Esophagus squamous epithelium (tissue), 5 donors: ENCODE measurements at regions not wholly inside any gene's neighbourhood (a gene's known extent, or its start where the extent isn't known, plus 50 kb on each side); places are given as distances from the start of the nearest gene placed in this dataset.

Experiments used
- DNase-seq: peaks from one replicate; lab custom pipeline; 2025; lab: John Stamatoyannopoulos, UW
- H3K27ac ChIP-seq, 4 donors: fragments of 200-600 bp; sonication (generic); one replicate each; pipeline ENCODE4 v1.5.1; 2016 to 2019; ENCODE audit warnings: mild to moderate bottlenecking in 1 of 4
- H3K27me3 ChIP-seq, 4 donors: fragments of 200-600 bp; sonication (generic); 1 replicate in 3 of 4; 2 replicates in 1 of 4; pipeline versions ENCODE4 v1.5.1 to v1.6.0; 2017 to 2021; ENCODE audit warnings: antibody characterized with exemption in 1 of 4
- H3K36me3 ChIP-seq, 3 donors: fragments of 200-600 bp; sonication (generic); one replicate each; pipeline ENCODE4 v1.5.1; 2016 to 2019
- H3K4me1 ChIP-seq, 3 donors: fragments of 200-600 bp; sonication (generic); one replicate each; pipeline ENCODE4 v1.5.1; 2017 to 2019
- H3K4me3 ChIP-seq, 4 donors: fragments of 200-600 bp; sonication (generic); 1 replicate in 3 of 4; 2 replicates in 1 of 4; pipeline ENCODE4 v1.5.1; 2016 to 2019; ENCODE audit warnings: mild to moderate bottlenecking in 2 of 4, moderate library complexity in 1 of 4
- H3K9me3 ChIP-seq, 3 donors: fragments of 200-600 bp; sonication (generic); one replicate each; pipeline ENCODE4 v1.5.1; 2016 to 2019
- POLR2A ChIP-seq, 4 donors: fragments of 450-650 bp; IDR thresholded peaks; one replicate each; pipeline ENCODE4 v1.6.1; 2017; ENCODE audit warnings: antibody characterized with exemption in 4 of 4, mild to moderate bottlenecking in 4 of 4, moderate library complexity in 3 of 4
- WGBS, 2 donors: methylation state at CpG; one replicate each; pipeline ENCODE4 v1.1.5; 2018; 5-methylcytosine and 5-hydroxymethylcytosine counted together
- intact Hi-C: fragments of 100-400 bp; cut with DNase I; formaldehyde crosslinking; loops from one replicate; pipeline ENCODE4 v1.15.0; 2022
- TF ChIP-seq, protein P1 (sequence below), 6 experiments: fragments of 450-650 bp in 4 of 6; fragments of 200-600 bp in 2 of 6; sonication (generic) in 2 of 6; IDR thresholded peaks; one replicate each; pipeline ENCODE4 v1.5.1; 2016 to 2019; ENCODE audit warnings: antibody characterized with exemption in 6 of 6, mild to moderate bottlenecking in 4 of 6, moderate library complexity in 4 of 6
- donor health status: DM: yes; HTN: yes; CAD: no.

DNA sequence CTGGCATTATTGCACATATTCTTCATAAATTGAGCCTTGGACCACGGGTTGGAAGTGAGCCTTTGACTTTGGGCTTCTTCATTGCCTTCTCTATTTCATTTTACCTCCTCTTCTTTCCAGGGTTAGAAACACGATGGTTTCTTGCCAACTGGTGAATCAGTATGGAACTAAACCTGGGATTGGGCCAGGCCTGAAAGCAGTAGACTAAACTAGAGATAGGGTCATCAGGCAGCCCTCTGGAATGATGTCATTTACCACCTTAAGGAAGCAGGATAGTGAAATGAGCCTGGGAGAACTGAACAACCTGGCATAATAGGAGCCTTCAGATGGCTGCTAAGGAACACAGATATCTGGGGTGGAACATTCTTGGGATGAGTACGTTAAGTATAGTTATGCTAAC, 67.5 kb upstream of the ATP8A1 start:
- H3K9me3 ChIP-seq, result no peaks in the 10 kb centered on the region
- no peak for DNase-seq
- 61 to 75% methylated on average over 3 of the region's 3 CpGs for WGBS, 2 donors
- intact Hi-C loops, result no loop called here
- no peak for TF ChIP-seq POLR2A (IDR thresholded peaks at IDR 0.05)
- no peak overlapping the region for H3K4me3 ChIP-seq
- no peaks in the 10 kb centered on the region for H3K36me3 ChIP-seq
- no peak overlapping the region for H3K27ac ChIP-seq
- no peaks in the 10 kb centered on the region for H3K4me1 ChIP-seq
- no peaks in the 10 kb centered on the region for H3K27me3 ChIP-seq

DNA sequence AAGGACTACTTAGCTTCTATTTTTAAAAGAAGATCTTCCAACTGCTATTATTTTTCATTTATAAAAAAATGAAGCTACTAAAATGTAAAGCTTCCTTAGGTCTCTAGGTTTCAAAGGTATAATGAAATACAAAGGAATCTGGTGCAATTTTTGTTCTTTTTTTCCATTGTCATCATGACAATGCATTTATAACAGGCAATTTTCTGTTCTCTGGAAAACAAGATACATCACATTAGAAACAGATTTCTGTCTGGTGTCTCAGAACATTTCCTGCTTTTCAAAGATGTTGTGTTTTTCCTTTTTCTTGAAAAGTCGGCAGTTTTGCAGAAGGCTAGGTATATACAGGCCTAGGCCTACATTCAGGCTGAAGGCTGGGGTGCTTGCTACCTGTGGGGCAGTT, 63.6 kb upstream of the ATP8A1 start:
- H3K4me1 ChIP-seq, result no peaks in the 10 kb centered on the region
- DNase-seq, result no peak
- no peak overlapping the region for H3K4me3 ChIP-seq
- no peak overlapping the region for H3K27ac ChIP-seq
- TF ChIP-seq, protein P1, sequence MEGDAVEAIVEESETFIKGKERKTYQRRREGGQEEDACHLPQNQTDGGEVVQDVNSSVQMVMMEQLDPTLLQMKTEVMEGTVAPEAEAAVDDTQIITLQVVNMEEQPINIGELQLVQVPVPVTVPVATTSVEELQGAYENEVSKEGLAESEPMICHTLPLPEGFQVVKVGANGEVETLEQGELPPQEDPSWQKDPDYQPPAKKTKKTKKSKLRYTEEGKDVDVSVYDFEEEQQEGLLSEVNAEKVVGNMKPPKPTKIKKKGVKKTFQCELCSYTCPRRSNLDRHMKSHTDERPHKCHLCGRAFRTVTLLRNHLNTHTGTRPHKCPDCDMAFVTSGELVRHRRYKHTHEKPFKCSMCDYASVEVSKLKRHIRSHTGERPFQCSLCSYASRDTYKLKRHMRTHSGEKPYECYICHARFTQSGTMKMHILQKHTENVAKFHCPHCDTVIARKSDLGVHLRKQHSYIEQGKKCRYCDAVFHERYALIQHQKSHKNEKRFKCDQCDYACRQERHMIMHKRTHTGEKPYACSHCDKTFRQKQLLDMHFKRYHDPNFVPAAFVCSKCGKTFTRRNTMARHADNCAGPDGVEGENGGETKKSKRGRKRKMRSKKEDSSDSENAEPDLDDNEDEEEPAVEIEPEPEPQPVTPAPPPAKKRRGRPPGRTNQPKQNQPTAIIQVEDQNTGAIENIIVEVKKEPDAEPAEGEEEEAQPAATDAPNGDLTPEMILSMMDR (IDR thresholded peaks at IDR 0.05), result no peak
- TF ChIP-seq POLR2A (IDR thresholded peaks at IDR 0.05), result no peak
- no peaks in the 10 kb centered on the region for H3K36me3 ChIP-seq
- H3K9me3 ChIP-seq, result no peaks in the 10 kb centered on the region
- WGBS, 2 donors, result 47 to 73% methylated on average over 1 of the region's 1 CpG
- H3K27me3 ChIP-seq, result no peaks in the 10 kb centered on the region
- intact Hi-C loops, result no loop called here

DNA sequence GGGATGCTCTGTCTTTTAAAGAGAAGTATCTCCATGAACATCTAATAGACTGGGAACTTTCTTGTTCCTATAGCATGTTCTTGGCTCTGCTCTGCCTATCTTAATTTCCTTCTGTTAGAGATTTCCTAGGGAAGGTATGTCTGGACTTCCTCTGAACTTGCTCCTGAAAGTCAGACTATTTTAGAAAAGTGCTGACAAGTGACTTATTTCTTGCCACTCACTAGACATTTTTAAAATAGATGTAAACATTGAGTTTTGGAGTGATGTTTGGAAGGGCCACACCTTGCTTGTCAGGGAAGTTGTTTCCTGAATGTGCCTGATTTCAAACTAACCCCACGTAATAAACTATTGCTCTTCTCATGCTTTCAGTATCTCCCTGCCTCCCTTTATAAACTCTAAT, 62.4 kb upstream of the ATP8A1 start:
- H3K4me3 ChIP-seq, result no peak overlapping the region
- TF ChIP-seq, protein P1 (IDR thresholded peaks at IDR 0.05), result no peak
- no peak for TF ChIP-seq POLR2A (IDR thresholded peaks at IDR 0.05)
- DNase-seq, result no peak
- no peak overlapping the region for H3K27ac ChIP-seq
- no peaks in the 10 kb centered on the region for H3K36me3 ChIP-seq
- 47 to 50% methylated on average over 1 of the region's 1 CpG for WGBS, 2 donors
- H3K4me1 ChIP-seq, result no peaks in the 10 kb centered on the region
- intact Hi-C loops, result no loop called here
- no peaks in the 10 kb centered on the region for H3K27me3 ChIP-seq
- H3K9me3 ChIP-seq, result no peaks in the 10 kb centered on the region

DNA sequence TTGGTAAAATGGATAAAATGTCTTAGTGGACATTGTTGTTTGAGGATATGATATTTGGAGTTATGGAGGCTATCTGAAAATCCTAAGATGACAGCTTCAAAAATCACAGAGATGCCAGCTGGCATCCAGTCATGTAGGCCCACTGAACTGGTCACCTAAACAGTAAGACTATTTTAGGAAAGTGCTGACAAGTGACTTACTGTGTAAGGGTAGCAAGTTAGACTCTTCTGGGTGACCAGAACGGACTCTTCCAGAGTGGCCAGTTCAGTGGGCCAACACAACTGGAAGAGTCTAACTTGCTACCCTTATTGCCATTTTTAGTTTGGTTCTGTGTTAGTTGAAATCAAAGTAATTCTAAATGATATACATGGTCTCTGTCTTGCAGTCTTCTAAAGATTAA, 61.4 kb upstream of the ATP8A1 start:
- 86 to 91% methylated on average over 1 of the region's 1 CpG for WGBS, 2 donors
- no peak for TF ChIP-seq POLR2A (IDR thresholded peaks at IDR 0.05)
- TF ChIP-seq, protein P1 (IDR thresholded peaks at IDR 0.05), result no peak
- H3K36me3 ChIP-seq, result no peaks in the 10 kb centered on the region

DNA sequence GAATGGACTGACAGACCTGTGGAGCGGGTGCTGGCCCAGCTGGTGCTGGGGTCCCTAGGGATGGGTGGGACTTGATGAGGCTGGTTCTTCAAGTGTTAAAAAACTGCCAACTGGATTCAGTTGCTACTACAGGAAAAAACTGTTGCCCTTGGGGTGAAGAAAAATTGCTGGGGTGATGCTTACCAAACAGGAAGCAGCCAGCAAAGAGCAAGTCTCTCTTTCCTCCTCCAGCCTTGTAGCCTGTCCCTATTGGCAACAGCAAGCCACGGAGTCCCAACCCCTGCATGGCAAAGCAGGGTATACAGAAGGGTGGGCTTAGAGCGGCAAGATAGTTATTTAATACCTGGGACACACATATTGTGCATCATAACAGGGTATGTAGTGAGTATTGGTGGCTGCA, 60.1 kb upstream of the ATP8A1 start:
- TF ChIP-seq, protein P1 (IDR thresholded peaks at IDR 0.05), result no peak
- TF ChIP-seq POLR2A (IDR thresholded peaks at IDR 0.05), result no peak
- intact Hi-C loops, result no loop called here
- 50 to 85% methylated on average over 1 to 2 of the region's 3 CpGs for WGBS, 2 donors

More for the DNA sequence above, 61.4 kb upstream of the ATP8A1 start:
- no peak overlapping the region for H3K27ac ChIP-seq
- intact Hi-C loops, result no loop called here
- H3K4me3 ChIP-seq, result no peak overlapping the region
- H3K27me3 ChIP-seq, result peaks cover 0 to 2% (median 0%) of the 10 kb centered on the region in 4 donors
- no peak for DNase-seq
- H3K4me1 ChIP-seq, result no peaks in the 10 kb centered on the region
- no peaks in the 10 kb centered on the region for H3K9me3 ChIP-seq

More for the DNA sequence above, 60.1 kb upstream of the ATP8A1 start:
- no peaks in the 10 kb centered on the region for H3K9me3 ChIP-seq
- no peaks in the 10 kb centered on the region for H3K4me1 ChIP-seq
- no peak overlapping the region for H3K4me3 ChIP-seq
- H3K27me3 ChIP-seq, result peaks cover 0 to 8% (median 0%) of the 10 kb centered on the region in 4 donors
- no peak overlapping the region for H3K27ac ChIP-seq
- H3K36me3 ChIP-seq, result no peaks in the 10 kb centered on the region
- DNase-seq, result no peak
